CD14-positive monocyte (primary cell): ENCODE measurements at regions not wholly inside any gene's neighbourhood (a gene's known extent, or its start where the extent isn't known, plus 50 kb on each side); places are given as distances from the start of the nearest gene placed in this dataset.

Source experiments
- DNase-seq, 3 donors: peaks; one replicate each; pipeline ENCODE4 v3.0.0-alpha.2; 2011 to 2022
- H2AFZ ChIP-seq: 2 replicates; pipeline ENCODE4 v1.6.0; 2012; ENCODE audit warnings: mild to moderate bottlenecking, low read depth, low read length, inconsistent platforms; ENCODE audit not compliant: insufficient read depth, poor library complexity, severe bottlenecking
- H3K27ac ChIP-seq, 2 donors: 1 replicate in 1 of 2; 2 replicates in 1 of 2; pipeline ENCODE4 v1.5.1; 2012 to 2013; ENCODE audit warnings: low read length in 2 of 2, control low read depth in 1 of 2, inconsistent platforms in 1 of 2, low read depth in 1 of 2, mild to moderate bottlenecking in 1 of 2
- H3K27me3 ChIP-seq, 2 donors: one replicate each; pipeline versions ENCODE4 v1.6.0 to v1.6.1; 2011 to 2013; ENCODE audit warnings: low read length in 2 of 2; ENCODE audit not compliant: control insufficient read depth in 2 of 2, insufficient read depth in 2 of 2
- H3K36me3 ChIP-seq, 2 donors: replicated peaks in 1 of 2; 1 replicate in 1 of 2; 2 replicates in 1 of 2; pipeline versions ENCODE4 v1.5.1 to v1.6.1; 2012 to 2013; ENCODE audit warnings: low read length in 2 of 2, control low read depth in 1 of 2, inconsistent platforms in 1 of 2, mild to moderate bottlenecking in 1 of 2; ENCODE audit not compliant: insufficient read depth in 2 of 2, control insufficient read depth in 1 of 2
- H3K4me1 ChIP-seq, 2 donors: 1 replicate in 1 of 2; 2 replicates in 1 of 2; pipeline versions ENCODE4 v1.5.1 to v1.6.1; 2012 to 2013; ENCODE audit warnings: low read length in 2 of 2, control low read depth in 1 of 2, inconsistent platforms in 1 of 2, mild to moderate bottlenecking in 1 of 2, moderate library complexity in 1 of 2; ENCODE audit not compliant: insufficient read depth in 2 of 2, control insufficient read depth in 1 of 2
- H3K4me2 ChIP-seq: replicated peaks from 2 replicates; pipeline ENCODE3; 2012; ENCODE audit warnings: low read length, moderate library complexity, mild to moderate bottlenecking; ENCODE audit not compliant: poor library complexity, severe bottlenecking; ENCODE audit errors: extremely low read depth
- H3K4me3 ChIP-seq, 3 experiments: fragments of 200-600 bp in 1 of 3; sonication (generic) in 1 of 3; replicated peaks in 1 of 3; 1 replicate in 2 of 3; 2 replicates in 1 of 3; pipeline ENCODE4 v1.5.1; 2011 to 2013; ENCODE audit warnings: low read length in 3 of 3, mild to moderate bottlenecking in 3 of 3, control low read depth in 2 of 3, low read depth in 2 of 3, inconsistent platforms in 1 of 3, moderate library complexity in 1 of 3
- H3K79me2 ChIP-seq: 2 replicates; pipeline ENCODE4 v1.6.0; 2012; ENCODE audit warnings: mild to moderate bottlenecking, control low read depth, inconsistent platforms, low read length, moderate library complexity; ENCODE audit not compliant: insufficient read depth
- H3K9ac ChIP-seq: 2 replicates; pipeline ENCODE4 v1.6.0; 2017; ENCODE audit warnings: low read length, mild to moderate bottlenecking; ENCODE audit not compliant: insufficient read depth, poor library complexity, severe bottlenecking
- H3K9me3 ChIP-seq, 2 donors: replicated peaks in 1 of 2; 1 replicate in 1 of 2; 2 replicates in 1 of 2; pipeline versions ENCODE4 v1.5.1 to v1.6.1; 2012 to 2013; ENCODE audit warnings: low read length in 2 of 2, control low read depth in 1 of 2; ENCODE audit not compliant: control insufficient read depth in 1 of 2, insufficient read depth in 1 of 2
- H4K20me1 ChIP-seq: 2 replicates; pipeline ENCODE4 v1.6.0; 2012; ENCODE audit warnings: mild to moderate bottlenecking, low read length, control low read depth, moderate library complexity; ENCODE audit not compliant: insufficient read depth
- H3K27ac Mint-ChIP-seq, 7 donors: one replicate each; pipeline ENCODE4 v1.8.0; 2020; ENCODE audit warnings: mild to moderate bottlenecking in 7 of 7, mixed read lengths in 7 of 7, moderate library complexity in 6 of 7, inconsistent platforms in 2 of 7
- H3K27me3 Mint-ChIP-seq, 3 donors: one replicate each; pipeline ENCODE4 v1.8.0; 2021 to 2022; ENCODE audit warnings: low read depth in 3 of 3, mild to moderate bottlenecking in 3 of 3, mixed read lengths in 3 of 3, moderate library complexity in 3 of 3, inconsistent platforms in 1 of 3
- H3K36me3 Mint-ChIP-seq, 2 donors: one replicate each; pipeline ENCODE4 v1.8.0; 2020; ENCODE audit warnings: mixed read lengths in 2 of 2, inconsistent platforms in 1 of 2, mild to moderate bottlenecking in 1 of 2
- H3K4me1 Mint-ChIP-seq: one replicate; pipeline ENCODE4 v1.8.0; 2020; ENCODE audit warnings: mild to moderate bottlenecking, mixed read lengths
- H3K4me3 Mint-ChIP-seq, 2 donors: one replicate each; pipeline ENCODE4 v1.8.0; 2020; ENCODE audit warnings: mild to moderate bottlenecking in 2 of 2, mixed read lengths in 2 of 2, moderate library complexity in 1 of 2
- H3K9me3 Mint-ChIP-seq, 7 donors: one replicate each; pipeline ENCODE4 v1.8.0; 2020 to 2022; ENCODE audit warnings: mixed read lengths in 7 of 7, mild to moderate bottlenecking in 6 of 7, moderate library complexity in 6 of 7, inconsistent platforms in 2 of 7
- CTCF ChIP-seq: fragments of 200-600 bp; IDR thresholded peaks from one replicate; pipeline ENCODE4 v1.8.0; 2022; ENCODE audit warnings: antibody characterized with exemption, mild to moderate bottlenecking
- WGBS: methylation state at CpG from one replicate; pipeline ENCODE4 v1.1.5; 2013; ENCODE audit warnings: missing lambda C conversion rate; ENCODE audit not compliant: insufficient coverage; 5-methylcytosine and 5-hydroxymethylcytosine counted together
- intact Hi-C, 2 donors: fragments of 100-400 bp; cut with micrococcal nuclease; formaldehyde crosslinking; loops; one replicate each; pipeline versions ENCODE4 v1.15.0 to v1.15.1; 2023

GRCh38 chr9:31604531-31604930, 779.9 kb upstream of the ACO1 start:
- Mint-ChIP-seq H3K4me1 (no peaks in the 10 kb centered on the region), H3K9me3 (peaks cover 0 to 6% (median 0%) of the 10 kb centered on the region in 7 donors)
- no CpG with 5 or more reads among the region's 1 CpG for WGBS

GRCh38 chr9:31605164-31605563, 779.3 kb upstream of the ACO1 start:
- Mint-ChIP-seq H3K4me1 (no peaks in the 10 kb centered on the region), H3K4me3 (no peak overlapping the region), H3K9me3 (peaks cover 0 to 6% (median 0%) of the 10 kb centered on the region in 7 donors), H3K27ac (no peak overlapping the region), H3K27me3 (no peaks in the 10 kb centered on the region), H3K36me3 (no peaks in the 10 kb centered on the region)
- Histone ChIP-seq H3K36me3 (no peaks in the 10 kb centered on the region), H3K4me1 (no peaks in the 10 kb centered on the region), H3K9me3 (no peaks in the 10 kb centered on the region), H2AFZ (no peak overlapping the region), H3K9ac (no peak overlapping the region), H3K4me2 (no peak overlapping the region), H3K79me2 (no peaks in the 10 kb centered on the region), H3K27me3 (no peaks in the 10 kb centered on the region), H3K27ac (no peak overlapping the region), H4K20me1 (no peaks in the 10 kb centered on the region), H3K4me3 (no peak overlapping the region)
- no CpG with 5 or more reads among the region's 2 CpGs for WGBS
- TF ChIP-seq CTCF: no peak
- intact Hi-C loops: no loop called here
- DNase-seq: no peak

More at GRCh38 chr9:31604531-31604930, 779.9 kb upstream of the ACO1 start:
- Histone ChIP-seq H3K4me3 (no peak overlapping the region), H3K27me3 (no peaks in the 10 kb centered on the region), H4K20me1 (no peaks in the 10 kb centered on the region), H3K27ac (no peak overlapping the region), H3K79me2 (no peaks in the 10 kb centered on the region), H3K9ac (no peak overlapping the region), H3K9me3 (no peaks in the 10 kb centered on the region), H3K36me3 (no peaks in the 10 kb centered on the region), H3K4me1 (no peaks in the 10 kb centered on the region), H2AFZ (no peak overlapping the region), H3K4me2 (no peak overlapping the region)
- intact Hi-C loops: no loop called here
- no peak for DNase-seq
- H3K4me3 Mint-ChIP-seq: no peak overlapping the region
- no peaks in the 10 kb centered on the region for H3K27me3 Mint-ChIP-seq
- TF ChIP-seq CTCF: no peak
- no peak overlapping the region for H3K27ac Mint-ChIP-seq
- no peaks in the 10 kb centered on the region for H3K36me3 Mint-ChIP-seq
